Activated naive CD8-positive, alpha-beta T cell (primary cell): ENCODE measurements at regions not wholly inside any gene's neighbourhood (a gene's known extent, or its start where the extent isn't known, plus 50 kb on each side); places are given as distances from the start of the nearest gene placed in this dataset.

ENCODE experiments used
- H3K27ac Mint-ChIP-seq: one replicate; pipeline ENCODE4 v1.8.0; 2021; ENCODE audit warnings: mixed read lengths
- H3K27me3 Mint-ChIP-seq: one replicate; pipeline ENCODE4 v1.8.0; 2021; ENCODE audit warnings: mixed read lengths
- H3K36me3 Mint-ChIP-seq: one replicate; pipeline ENCODE4 v1.8.0; 2021; ENCODE audit warnings: mixed read lengths
- H3K4me1 Mint-ChIP-seq: one replicate; pipeline ENCODE4 v1.8.0; 2021; ENCODE audit warnings: low read depth, mixed read lengths
- H3K4me3 Mint-ChIP-seq: one replicate; pipeline ENCODE4 v1.8.0; 2021; ENCODE audit warnings: mild to moderate bottlenecking, mixed read lengths
- H3K9me3 Mint-ChIP-seq: one replicate; pipeline ENCODE4 v1.8.0; 2021; ENCODE audit warnings: low read depth, mixed read lengths

GRCh38 chr20:23135449-23136420 lies 49.6 kb upstream of the CD93 start:
- H3K4me1 Mint-ChIP-seq = no peaks in the 10 kb centered on the region
- H3K4me3 Mint-ChIP-seq = no peak overlapping the region
- H3K9me3 Mint-ChIP-seq = no peaks in the 10 kb centered on the region
- H3K27me3 Mint-ChIP-seq = no peaks in the 10 kb centered on the region
- H3K36me3 Mint-ChIP-seq = no peaks in the 10 kb centered on the region
- H3K27ac Mint-ChIP-seq = no peak overlapping the region
